ENCODE measurements at regions not wholly inside any gene's neighbourhood (a gene's known extent, or its start where the extent isn't known, plus 50 kb on each side); places are given as distances from the start of the nearest gene placed in this dataset.
A peak's percentile ranks its signal among the peaks of the same experiment; 100 is the strongest.

GRCh38 chr17:6243186-6243585, 173.0 kb downstream of the WSCD1 start:
- TF ChIP-seq CTCF (IDR thresholded peaks at IDR 0.05; ENCODE audit: insufficient read depth, low read depth, low read length, missing control alignments): no peak
- no peak for DNase-seq (ENCODE audit: low read depth)
- no peak overlapping the region for H3K4me3 ChIP-seq (ENCODE audit: low read length)

- no peak for DNase-seq (ENCODE audit: low read depth)
- no peak overlapping the region for H3K4me3 ChIP-seq (ENCODE audit: low read length)
- TF ChIP-seq CTCF (IDR thresholded peaks at IDR 0.05; ENCODE audit: insufficient read depth, low read depth, low read length, missing control alignments): no peak
Measured at GRCh38 chr17:6241996-6242395, 171.8 kb downstream of the WSCD1 start.

- DNase-seq (ENCODE audit: low read depth): peak; percentile 12
- TF ChIP-seq CTCF (IDR thresholded peaks at IDR 0.05; ENCODE audit: insufficient read depth, low read depth, low read length, missing control alignments): no peak
Measured at GRCh38 chr17:6241381-6241780, 171.2 kb downstream of the WSCD1 start.

GRCh38 chr17:6240601-6241000, 170.4 kb downstream of the WSCD1 start:
- no peak overlapping the region for H3K4me3 ChIP-seq (ENCODE audit: low read length)
- no peak for DNase-seq (ENCODE audit: low read depth)
- TF ChIP-seq CTCF (IDR thresholded peaks at IDR 0.05; ENCODE audit: insufficient read depth, low read depth, low read length, missing control alignments): no peak

More at GRCh38 chr17:6241381-6241780, 171.2 kb downstream of the WSCD1 start:
- H3K4me3 ChIP-seq (ENCODE audit: low read length): no peak overlapping the region

GRCh38 chr17:6240001-6240400, 169.8 kb downstream of the WSCD1 start:
- H3K4me3 ChIP-seq (ENCODE audit: low read length): no peak overlapping the region
- DNase-seq (ENCODE audit: low read depth): no peak
- no peak for TF ChIP-seq CTCF (IDR thresholded peaks at IDR 0.05; ENCODE audit: insufficient read depth, low read depth, low read length, missing control alignments)

- no peak overlapping the region for H3K4me3 ChIP-seq (ENCODE audit: low read length)
- TF ChIP-seq CTCF (IDR thresholded peaks at IDR 0.05; ENCODE audit: insufficient read depth, low read depth, low read length, missing control alignments): no peak
- DNase-seq (ENCODE audit: low read depth): peak; percentile 51
Measured at GRCh38 chr17:6239241-6239798, 169.1 kb downstream of the WSCD1 start.

GRCh38 chr17:6233856-6234255, 163.7 kb downstream of the WSCD1 start:
- no peak for TF ChIP-seq CTCF (IDR thresholded peaks at IDR 0.05; ENCODE audit: insufficient read depth, low read depth, low read length, missing control alignments)
- H3K4me3 ChIP-seq (ENCODE audit: low read length): no peak overlapping the region
- DNase-seq (ENCODE audit: low read depth): no peak
